Endothelial cell of umbilical vein (primary cell): ENCODE measurements at regions not wholly inside any gene's neighbourhood (a gene's known extent, or its start where the extent isn't known, plus 50 kb on each side); places are given as distances from the start of the nearest gene placed in this dataset.
"Not testable (repeated sequence)": the region's sequence is repeated elsewhere in the genome, so short reads cannot be mapped to it uniquely, and the experiment has no call there.

ENCODE experiments used
- BruUV-seq: library from RNA; stranded (reverse); fragments of 400-500 nt; replicated peaks from 2 replicates; lab custom pipeline; 2021; lab: Mats Ljungman, UMichigan
- CTCF ChIA-PET: fragments of 300-600, 350-600 bp; sonication (Branson Sonifier 250); formaldehyde crosslinking; loops from one replicate; lab custom pipeline; 2021; ENCODE audit warnings: antibody characterized with exemption, inconsistent platforms; lab: Charles Lee
- POLR2A ChIA-PET: fragments of 300-600, 350-600 bp; sonication (Branson Sonifier 250); formaldehyde crosslinking; loops from one replicate; lab custom pipeline; 2021; ENCODE audit warnings: antibody characterized with exemption, inconsistent platforms; lab: Charles Lee
- DNase-seq: peaks from one replicate; pipeline ENCODE4 v3.0.0-alpha.2; 2011; ENCODE audit warnings: low read depth, low spot score
- FAIRE-seq: peaks from 2 replicates; lab custom pipeline; 2011; peaks lifted over from hg19 to GRCh38; lab: Jason Lieb, UNC
- H2AFZ ChIP-seq: 2 replicates; pipeline ENCODE4 v1.6.0; 2012; ENCODE audit warnings: low read depth, low read length, control low read depth, inconsistent platforms
- H3K27ac ChIP-seq: 2 replicates; pipeline ENCODE4 v1.5.1; 2011; ENCODE audit warnings: low read depth, mild to moderate bottlenecking, control low read depth, low read length, moderate library complexity; ENCODE audit not compliant: insufficient read depth
- H3K27me3 ChIP-seq, 2 experiments: 2 replicates each; pipeline versions ENCODE4 v1.6.0 to v1.6.1; 2011; ENCODE audit warnings: low read length in 2 of 2, mixed read lengths in 1 of 2; ENCODE audit not compliant: control insufficient read depth in 2 of 2, insufficient read depth in 2 of 2
- H3K36me3 ChIP-seq, 2 experiments: 2 replicates in 1 of 2; 3 replicates in 1 of 2; pipeline ENCODE4 v1.5.1; 2011; ENCODE audit warnings: low read length in 2 of 2, mild to moderate bottlenecking in 1 of 2, moderate library complexity in 1 of 2; ENCODE audit not compliant: control insufficient read depth in 2 of 2, insufficient read depth in 2 of 2; ENCODE audit errors: extremely low read depth in 1 of 2
- H3K4me1 ChIP-seq: 3 replicates; pipeline ENCODE4 v1.5.1; 2011; ENCODE audit warnings: mild to moderate bottlenecking, low read length; ENCODE audit not compliant: control insufficient read depth, insufficient read depth; ENCODE audit errors: extremely low read depth
- H3K4me2 ChIP-seq: 2 replicates; pipeline ENCODE4 v1.6.1; 2011; ENCODE audit warnings: low read length, control low read depth, mixed read lengths; ENCODE audit not compliant: insufficient read depth
- H3K4me3 ChIP-seq, 3 experiments: fragments of 200-600 bp in 1 of 3; sonication (generic), shearing (Covaris generic) in 1 of 3; replicated peaks in 1 of 3; 2 replicates each; pipeline ENCODE4 v1.5.1; 2011 to 2016; ENCODE audit warnings: control low read depth in 3 of 3, low read length in 3 of 3, mild to moderate bottlenecking in 2 of 3, inconsistent platforms in 1 of 3, low read depth in 1 of 3, moderate library complexity in 1 of 3; ENCODE audit not compliant: insufficient read depth in 1 of 3
- H3K79me2 ChIP-seq: 2 replicates; pipeline ENCODE4 v1.6.0; 2012; ENCODE audit warnings: low read length, inconsistent platforms; ENCODE audit not compliant: control insufficient read depth, insufficient read depth
- H3K9ac ChIP-seq: replicated peaks from 2 replicates; pipeline ENCODE3; 2011; ENCODE audit warnings: low read length, control low read depth; ENCODE audit not compliant: insufficient read depth; ENCODE audit errors: extremely low read depth
- H3K9me1 ChIP-seq: replicated peaks from 3 replicates; pipeline ENCODE4 v1.6.0; 2011; ENCODE audit warnings: mild to moderate bottlenecking, low read length; ENCODE audit not compliant: control insufficient read depth, insufficient read depth; ENCODE audit errors: extremely low read depth
- H3K9me3 ChIP-seq: replicated peaks from 2 replicates; pipeline ENCODE4 v1.5.1; 2012; ENCODE audit warnings: low read length, inconsistent platforms; ENCODE audit not compliant: control insufficient read depth, insufficient read depth
- H4K20me1 ChIP-seq: replicated peaks from 2 replicates; pipeline ENCODE3; 2011; ENCODE audit warnings: mild to moderate bottlenecking, low read length; ENCODE audit not compliant: control insufficient read depth, insufficient read depth; ENCODE audit errors: extremely low read depth
- CTCF ChIP-seq, 2 donors: IDR thresholded peaks; 1 replicate in 1 of 2; 2 replicates in 1 of 2; pipeline ENCODE4 v1.5.1; 2011; ENCODE audit warnings: low read length in 2 of 2, mild to moderate bottlenecking in 2 of 2, moderate library complexity in 2 of 2, control low read depth in 1 of 2, inconsistent platforms in 1 of 2, low read depth in 1 of 2; ENCODE audit not compliant: insufficient read depth in 1 of 2; ENCODE audit errors: extremely low read depth in 1 of 2
- EZH2 ChIP-seq: IDR thresholded peaks from 2 replicates; pipeline ENCODE4 v1.6.1; 2012; ENCODE audit warnings: borderline replicate concordance, low read depth, mild to moderate bottlenecking, moderate library complexity, low read length, inconsistent platforms; ENCODE audit not compliant: severe bottlenecking
- FOS ChIP-seq: IDR thresholded peaks from 2 replicates; pipeline ENCODE4 v1.6.1; 2011; ENCODE audit warnings: mild to moderate bottlenecking, low read length, moderate library complexity, borderline replicate concordance; ENCODE audit not compliant: insufficient read depth
- GATA2 ChIP-seq: IDR thresholded peaks from 2 replicates; pipeline ENCODE4 v1.7.0; 2011; ENCODE audit warnings: low read depth, mild to moderate bottlenecking, moderate library complexity, mixed read lengths, low read length; ENCODE audit not compliant: insufficient read length, insufficient read depth
- JUN ChIP-seq: IDR thresholded peaks from 2 replicates; pipeline ENCODE4 v1.6.1; 2011; ENCODE audit warnings: borderline replicate concordance, low read depth; ENCODE audit not compliant: insufficient read length, insufficient read depth
- MAX ChIP-seq: IDR thresholded peaks from 2 replicates; pipeline ENCODE4 v1.6.1; 2011; ENCODE audit not compliant: insufficient read depth, insufficient read length
- MYC ChIP-seq: IDR thresholded peaks from one replicate; pipeline ENCODE4 v1.6.1; 2011; ENCODE audit warnings: mild to moderate bottlenecking, low read depth, low read length
- POLR2A ChIP-seq: IDR thresholded peaks from 2 replicates; pipeline ENCODE4 v1.6.1; 2012; ENCODE audit warnings: low read depth, mild to moderate bottlenecking, control low read depth, low read length
- POLR2AphosphoS5 ChIP-seq: IDR thresholded peaks from 2 replicates; pipeline ENCODE4 v1.6.1; 2012; ENCODE audit warnings: low read depth, mild to moderate bottlenecking, control low read depth, low read length, moderate library complexity; ENCODE audit not compliant: insufficient read depth
- dilution Hi-C: fragments of 300-500 bp; cut with MboI; formaldehyde crosslinking; loops from one replicate; pipeline ENCODE4 v1.15.0; 2019; ENCODE audit warnings: low sequenced_read_pairs; ENCODE audit not compliant: extremely low pct_ligation_motif_present
- intact Hi-C: fragments of 100-400 bp; cut with micrococcal nuclease; formaldehyde crosslinking; loops from one replicate; pipeline ENCODE4 v1.10.0; 2022

- intact Hi-C loops (no loop called here), dilution Hi-C loops (no loop called here)
- DNase-seq (no peak), FAIRE-seq (no peak)
- Histone ChIP-seq H3K9ac (no peak overlapping the region), H3K4me3 (no peak overlapping the region), H3K79me2 (no peaks in the 10 kb centered on the region), H2AFZ (no peak overlapping the region), H4K20me1 (no peaks in the 10 kb centered on the region), H3K4me2 (no peak overlapping the region), H3K9me3 (no peaks in the 10 kb centered on the region), H3K9me1 (no peaks in the 10 kb centered on the region), H3K4me1 (no peaks in the 10 kb centered on the region), H3K27me3 (peaks cover 0 to 4% of the 10 kb centered on the region in 2 experiments), H3K27ac (no peak overlapping the region), H3K36me3 (no peaks in the 10 kb centered on the region)
- no TSS peak for BruUV-seq
- no peak for TF ChIP-seq POLR2AphosphoS5
- no peak for TF ChIP-seq FOS
- TF ChIP-seq CTCF (IDR thresholded peaks at IDR 0.05; ENCODE audit: extremely low read depth in 1 of 2, insufficient read depth in 1 of 2, low read depth in 1 of 2, low read length in 2 of 2) = no peak
- no peak for TF ChIP-seq EZH2
- TF ChIP-seq MAX = no peak
- TF ChIP-seq MYC = no peak
- no peak for TF ChIP-seq POLR2A
- no peak for TF ChIP-seq JUN
- TF ChIP-seq GATA2 = no peak
- CTCF ChIA-PET = no interaction called here
- POLR2A ChIA-PET = no interaction called here
Measured at GRCh38 chr4:159594576-159594975, 491.7 kb downstream of the RAPGEF2 start.

GRCh38 chr4:159595101-159595500 is 492.2 kb downstream of the RAPGEF2 start:
- H3K36me3 ChIP-seq, dilution Hi-C loops, H3K27me3 ChIP-seq, H3K9me1 ChIP-seq, FAIRE-seq, H4K20me1 ChIP-seq, intact Hi-C loops, H3K9ac ChIP-seq, H3K79me2 ChIP-seq, H3K4me1 ChIP-seq, H3K9me3 ChIP-seq, BruUV-seq, CTCF ChIA-PET, H2AFZ ChIP-seq, H3K27ac ChIP-seq, H3K4me2 ChIP-seq, H3K4me3 ChIP-seq, POLR2A ChIA-PET, DNase-seq: not testable (repeated sequence)
